PFSK-1 (cell line): ENCODE measurements at regions not wholly inside any gene's neighbourhood (a gene's known extent, or its start where the extent isn't known, plus 50 kb on each side); places are given as distances from the start of the nearest gene placed in this dataset.

Experiments used
- POLR2AphosphoS5 ChIP-seq: IDR thresholded peaks from 2 replicates; pipeline ENCODE4 v1.6.1; 2012; ENCODE audit warnings: low read depth, mild to moderate bottlenecking, control low read depth, low read length, moderate library complexity
- REST ChIP-seq, 2 experiments: IDR thresholded peaks; 2 replicates each; pipeline versions ENCODE4 v1.6.1 to v1.8.0; 2011 to 2012; ENCODE audit warnings: low read depth in 2 of 2, low read length in 2 of 2, control low read depth in 1 of 2, inconsistent platforms in 1 of 2, mild to moderate bottlenecking in 1 of 2, moderate library complexity in 1 of 2; ENCODE audit not compliant: insufficient read depth in 1 of 2
- SIN3A ChIP-seq: IDR thresholded peaks from 2 replicates; pipeline ENCODE4 v1.6.1; 2012; ENCODE audit warnings: mild to moderate bottlenecking, low read length, moderate library complexity, borderline replicate concordance; ENCODE audit not compliant: insufficient read depth
- TAF1 ChIP-seq: IDR thresholded peaks from 2 replicates; pipeline ENCODE4 v1.6.1; 2012; ENCODE audit warnings: low read length, control low read depth, borderline replicate concordance; ENCODE audit not compliant: insufficient read depth

- TF ChIP-seq POLR2AphosphoS5 (no peak), TAF1 (no peak), REST (IDR thresholded peaks at IDR 0.05; ENCODE audit: insufficient read depth in 1 of 2, low read depth in 2 of 2, low read length in 2 of 2) (no peak), SIN3A (no peak)
Measured at GRCh38 chr12:20274008-20274407, 94.3 kb upstream of the PDE3A start.
